PC-9 (cell line): ENCODE measurements at regions not wholly inside any gene's neighbourhood (a gene's known extent, or its start where the extent isn't known, plus 50 kb on each side); places are given as distances from the start of the nearest gene placed in this dataset.

Experiments used
- CTCF ChIP-seq: fragments of 200-600 bp; sonication (generic); conservative IDR thresholded peaks from 2 replicates; pipeline ENCODE4 v1.6.1; 2017; ENCODE audit warnings: mixed run types, antibody characterized with exemption, mild to moderate bottlenecking, moderate library complexity
- EZH2 ChIP-seq: fragments of 200-600 bp; sonication (generic); IDR thresholded peaks from 2 replicates; pipeline ENCODE4 v1.8.0; 2017; ENCODE audit warnings: antibody characterized with exemption, low read depth

DNA sequence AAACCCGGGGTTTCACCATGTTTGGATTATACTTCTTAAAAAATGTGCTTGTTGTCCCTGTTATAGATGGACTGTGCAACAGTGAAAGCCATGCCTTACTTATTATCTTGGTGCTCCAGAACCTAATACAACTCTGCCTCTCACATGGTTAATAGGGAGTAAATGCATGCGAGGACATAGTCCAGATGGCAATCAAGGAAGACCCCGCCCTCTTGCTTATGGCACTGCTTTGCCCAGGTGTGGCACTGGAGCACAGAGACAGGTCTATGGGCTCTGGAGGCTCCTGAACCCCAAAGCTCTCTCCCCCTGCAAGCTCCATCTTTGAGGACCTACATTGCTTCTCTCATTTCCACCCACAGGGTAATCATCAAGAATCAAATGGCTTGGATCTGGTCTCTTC, 162.1 kb upstream of the NTF3 start:
- TF ChIP-seq CTCF (no peak), EZH2 (no peak)
